NB4 (cell line): ENCODE measurements at regions not wholly inside any gene's neighbourhood (a gene's known extent, or its start where the extent isn't known, plus 50 kb on each side); places are given as distances from the start of the nearest gene placed in this dataset.

Source experiments
- DNase-seq: peaks from one replicate; pipeline ENCODE4 v3.0.0; 2010; ENCODE audit warnings: low read depth
- H3K4me3 ChIP-seq: one replicate; pipeline ENCODE4 v1.5.1; 2011; ENCODE audit warnings: mild to moderate bottlenecking, low read depth, low read length, moderate library complexity
- CTCF ChIP-seq: IDR thresholded peaks from one replicate; pipeline ENCODE4 v1.5.1; 2012; ENCODE audit warnings: low read depth, low read length
- MAX ChIP-seq: IDR thresholded peaks from 2 replicates; pipeline ENCODE4 v1.6.1; 2011; ENCODE audit warnings: low read depth, low read length
- MYC ChIP-seq: IDR thresholded peaks from 2 replicates; pipeline ENCODE4 v1.6.1; 2011; ENCODE audit warnings: low read depth, low read length
- POLR2A ChIP-seq: IDR thresholded peaks from 2 replicates; pipeline ENCODE4 v1.6.1; 2011; ENCODE audit warnings: mild to moderate bottlenecking; ENCODE audit not compliant: insufficient read length; ENCODE audit errors: extremely low read depth

GRCh38 chr10:44628921-44629320 is 244.0 kb upstream of the CXCL12 start:
- TF ChIP-seq CTCF (no peak), MYC (no peak), MAX (no peak), POLR2A (no peak)
- DNase-seq, result peak; percentile 62
- H3K4me3 ChIP-seq, result no peak overlapping the region

DNA sequence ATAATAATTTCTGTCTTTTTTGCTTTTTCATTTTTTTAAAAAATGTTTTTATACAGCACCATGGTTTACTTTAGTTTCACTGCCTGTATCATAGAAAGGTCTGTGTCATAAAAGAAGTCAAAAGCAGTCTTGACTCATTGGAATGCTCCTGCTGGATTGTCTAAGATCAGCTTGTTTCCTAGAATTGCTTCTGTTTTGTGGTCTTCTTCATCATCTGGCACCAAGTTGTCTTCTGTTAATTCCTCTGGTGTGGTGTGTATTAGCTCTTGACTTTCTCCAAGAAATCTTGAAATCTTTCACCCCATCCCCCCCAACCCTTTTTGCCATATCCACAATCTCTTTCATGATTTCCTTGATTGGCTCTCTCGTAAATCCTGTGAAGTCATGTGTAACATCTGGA is 250.3 kb upstream of the CXCL12 start:
- H3K4me3 ChIP-seq, result no peak overlapping the region
- no peak for DNase-seq
- TF ChIP-seq MAX (no peak), CTCF (no peak), MYC (no peak), POLR2A (no peak)

DNA sequence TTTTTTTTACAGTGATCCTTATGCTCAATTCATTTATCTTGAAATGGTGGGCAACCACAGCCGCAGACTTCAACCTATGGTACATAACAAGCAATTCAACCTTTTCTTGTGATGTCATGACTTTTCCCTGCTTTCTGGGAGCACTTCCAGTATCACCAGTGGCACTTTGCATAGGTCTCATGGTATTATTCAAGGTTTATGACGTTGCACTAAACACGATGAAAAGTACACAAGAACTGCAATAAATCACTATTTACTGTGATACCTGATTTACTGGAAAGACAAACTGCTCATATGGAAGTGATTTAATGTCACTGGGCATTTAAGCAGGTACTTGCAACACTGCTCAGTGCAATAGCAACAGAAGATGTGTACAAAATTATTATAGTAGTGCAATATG is 251.7 kb upstream of the CXCL12 start:
- TF ChIP-seq POLR2A (no peak), CTCF (no peak), MAX (no peak), MYC (no peak)
- H3K4me3 ChIP-seq, result no peak overlapping the region
- no peak for DNase-seq

DNA sequence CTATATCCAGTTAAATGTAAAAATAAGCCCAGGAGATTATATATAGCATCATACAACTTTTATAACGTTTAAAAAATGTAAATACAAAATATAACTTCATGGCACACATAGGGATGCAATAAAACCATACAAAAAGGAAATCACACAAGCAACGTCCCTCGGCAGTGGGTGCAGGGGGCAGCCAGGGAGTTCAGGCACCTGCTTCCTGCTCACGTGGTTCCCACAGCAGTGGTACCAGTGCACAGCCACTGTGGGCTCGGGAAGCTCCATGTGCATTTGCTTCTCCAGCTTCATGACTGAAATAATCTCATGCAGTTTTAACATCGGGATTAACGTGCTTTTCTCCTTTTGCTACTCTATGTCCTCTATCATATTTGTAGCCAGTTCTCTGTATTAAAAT is 255.5 kb upstream of the CXCL12 start:
- no peak overlapping the region for H3K4me3 ChIP-seq
- TF ChIP-seq POLR2A, result no peak
- TF ChIP-seq MAX, result no peak
- no peak for TF ChIP-seq CTCF
- no peak for TF ChIP-seq MYC
- DNase-seq, result no peak

GRCh38 chr10:44647473-44647872 is 262.6 kb upstream of the CXCL12 start:
- DNase-seq, result no peak
- H3K4me3 ChIP-seq, result no peak overlapping the region

More at GRCh38 chr10:44647473-44647872, 262.6 kb upstream of the CXCL12 start:
- TF ChIP-seq MAX (no peak), CTCF (no peak), MYC (no peak), POLR2A (no peak)
